ENCODE measurements at regions not wholly inside any gene's neighbourhood (a gene's known extent, or its start where the extent isn't known, plus 50 kb on each side); places are given as distances from the start of the nearest gene placed in this dataset.

- H3K4me3 ChIP-seq, result no peak overlapping the region
- TF ChIP-seq CTCF (IDR thresholded peaks at IDR 0.05) (no peak), POLR2A (IDR thresholded peaks at IDR 0.05) (no peak)
- DNase-seq, result no peak
- no peak overlapping the region for H3K27ac ChIP-seq
- no peaks in the 10 kb centered on the region for H3K36me3 ChIP-seq (ENCODE audit: low read depth, missing control alignments)
- WGBS, 2 donors, result 58 to 71% methylated on average over 3 of the region's 3 CpGs
- no peaks in the 10 kb centered on the region for H3K4me1 ChIP-seq
- H3K9me3 ChIP-seq, result no peaks in the 10 kb centered on the region
- intact Hi-C loops (cut with DNase I; ENCODE audit: low total_unique reads), result no loop called here
- H3K27me3 ChIP-seq, result no peaks in the 10 kb centered on the region
Measured at GRCh38 chr18:41004324-41004723, 950.7 kb upstream of the PIK3C3 start.

- intact Hi-C loops (cut with DNase I; ENCODE audit: low total_unique reads), result no loop called here
- no peak for DNase-seq
- no peak overlapping the region for H3K4me3 ChIP-seq
- H3K27me3 ChIP-seq, result no peaks in the 10 kb centered on the region
- WGBS, 2 donors, result 72 to 73% methylated on average over 1 of the region's 1 CpG
- H3K36me3 ChIP-seq (ENCODE audit: low read depth, missing control alignments), result no peaks in the 10 kb centered on the region
- no peaks in the 10 kb centered on the region for H3K9me3 ChIP-seq
- TF ChIP-seq CTCF (IDR thresholded peaks at IDR 0.05) (no peak), POLR2A (IDR thresholded peaks at IDR 0.05) (no peak)
- no peak overlapping the region for H3K27ac ChIP-seq
- no peaks in the 10 kb centered on the region for H3K4me1 ChIP-seq
Measured at GRCh38 chr18:40995529-40995928, 959.5 kb upstream of the PIK3C3 start.

- intact Hi-C loops (cut with DNase I; ENCODE audit: low total_unique reads), result no loop called here
- no peak overlapping the region for H3K27ac ChIP-seq
- H3K36me3 ChIP-seq (ENCODE audit: low read depth, missing control alignments), result no peaks in the 10 kb centered on the region
- TF ChIP-seq POLR2A (IDR thresholded peaks at IDR 0.05), result no peak
- no peak for TF ChIP-seq CTCF (IDR thresholded peaks at IDR 0.05)
- H3K4me1 ChIP-seq, result no peaks in the 10 kb centered on the region
- H3K9me3 ChIP-seq, result no peaks in the 10 kb centered on the region
- DNase-seq, result no peak
- no peak overlapping the region for H3K4me3 ChIP-seq
- H3K27me3 ChIP-seq, result no peaks in the 10 kb centered on the region
Measured at GRCh38 chr18:40993363-40993762, 961.7 kb upstream of the PIK3C3 start.

GRCh38 chr18:40987581-40987980 is 967.5 kb upstream of the PIK3C3 start:
- no peaks in the 10 kb centered on the region for H3K36me3 ChIP-seq (ENCODE audit: low read depth, missing control alignments)
- no peaks in the 10 kb centered on the region for H3K27me3 ChIP-seq
- H3K4me3 ChIP-seq, result no peak overlapping the region
- H3K9me3 ChIP-seq, result no peaks in the 10 kb centered on the region
- no peak for TF ChIP-seq POLR2A (IDR thresholded peaks at IDR 0.05)
- no peak for TF ChIP-seq CTCF (IDR thresholded peaks at IDR 0.05)
- intact Hi-C loops (cut with DNase I; ENCODE audit: low total_unique reads), result no loop called here
- H3K27ac ChIP-seq, result no peak overlapping the region
- no peaks in the 10 kb centered on the region for H3K4me1 ChIP-seq
- no peak for DNase-seq
- 79 to 93% methylated on average over 1 of the region's 1 CpG for WGBS, 2 donors

- DNase-seq, result no peak
- Histone ChIP-seq H3K27ac (no peak overlapping the region), H3K4me1 (no peaks in the 10 kb centered on the region), H3K9me3 (no peaks in the 10 kb centered on the region), H3K36me3 (ENCODE audit: low read depth, missing control alignments) (no peaks in the 10 kb centered on the region), H3K4me3 (no peak overlapping the region), H3K27me3 (no peaks in the 10 kb centered on the region)
- intact Hi-C loops (cut with DNase I; ENCODE audit: low total_unique reads), result no loop called here
- WGBS, 2 donors, result 81 to 85% methylated on average over 5 of the region's 5 CpGs
- TF ChIP-seq CTCF (IDR thresholded peaks at IDR 0.05) (no peak), POLR2A (IDR thresholded peaks at IDR 0.05) (no peak)
Measured at GRCh38 chr18:40985436-40985835, 969.6 kb upstream of the PIK3C3 start.

All from testis (tissue), 2 donors.